ENCODE measurements at regions not wholly inside any gene's neighbourhood (a gene's known extent, or its start where the extent isn't known, plus 50 kb on each side); places are given as distances from the start of the nearest gene placed in this dataset.
"Not testable (repeated sequence)": the region's sequence is repeated elsewhere in the genome, so short reads cannot be mapped to it uniquely, and the experiment has no call there.

- DNase-seq: not testable (repeated sequence)
Measured at GRCh38 chr3:139116631-139117030, 71.9 kb upstream of the PRR23C start.

- DNase-seq: no peak
Measured at GRCh38 chr3:139117136-139117675, 72.5 kb upstream of the PRR23C start.

- no peak for DNase-seq
Measured at GRCh38 chr3:139117883-139118760, 73.4 kb upstream of the PRR23C start.

- no peak for DNase-seq
Measured at GRCh38 chr3:139118835-139119234, 74.1 kb upstream of the PRR23C start.

- no peak for DNase-seq
Measured at GRCh38 chr3:139119331-139120025, 74.8 kb upstream of the PRR23C start.

GRCh38 chr3:139120086-139121056, 75.7 kb upstream of the PRR23C start:
- DNase-seq: no peak

GRCh38 chr3:139121513-139122220, 77.0 kb upstream of the PRR23C start:
- DNase-seq: no peak

GRCh38 chr3:139122221-139122581, 77.5 kb upstream of the PRR23C start:
- DNase-seq: no peak

- no peak for DNase-seq
Measured at GRCh38 chr3:139122612-139123011, 77.9 kb upstream of the PRR23C start.

- DNase-seq: no peak
Measured at GRCh38 chr3:139123377-139124095, 78.8 kb upstream of the PRR23C start.

GRCh38 chr3:139124197-139124596, 79.5 kb upstream of the PRR23C start:
- no peak for DNase-seq

- DNase-seq: no peak
Measured at GRCh38 chr3:139127101-139127500, 82.4 kb upstream of the PRR23C start.

- DNase-seq: not testable (repeated sequence)
Measured at GRCh38 chr3:139127629-139128028, 82.9 kb upstream of the PRR23C start.

- no peak for DNase-seq
Measured at GRCh38 chr3:139128803-139129202, 84.1 kb upstream of the PRR23C start.

- no peak for DNase-seq
Measured at GRCh38 chr3:139129892-139130291, 85.2 kb upstream of the PRR23C start.

- DNase-seq: no peak
Measured at GRCh38 chr3:139130390-139131140, 85.9 kb upstream of the PRR23C start.

GRCh38 chr3:139131951-139132350, 87.3 kb upstream of the PRR23C start:
- no peak for DNase-seq

GRCh38 chr3:139132976-139133375, 88.3 kb upstream of the PRR23C start:
- no peak for DNase-seq

GRCh38 chr3:139134678-139135372, 90.1 kb upstream of the PRR23C start:
- no peak for DNase-seq

- no peak for DNase-seq
Measured at GRCh38 chr3:139135657-139136056, 91.0 kb upstream of the PRR23C start.
